CD14-positive monocyte (primary cell): ENCODE measurements at regions not wholly inside any gene's neighbourhood (a gene's known extent, or its start where the extent isn't known, plus 50 kb on each side); places are given as distances from the start of the nearest gene placed in this dataset.

Experiments used
- DNase-seq, 3 donors: peaks; one replicate each; pipeline ENCODE4 v3.0.0-alpha.2; 2011 to 2022
- H2AFZ ChIP-seq: 2 replicates; pipeline ENCODE4 v1.6.0; 2012; ENCODE audit warnings: mild to moderate bottlenecking, low read depth, low read length, inconsistent platforms; ENCODE audit not compliant: insufficient read depth, poor library complexity, severe bottlenecking
- H3K27ac ChIP-seq, 2 donors: 1 replicate in 1 of 2; 2 replicates in 1 of 2; pipeline ENCODE4 v1.5.1; 2012 to 2013; ENCODE audit warnings: low read length in 2 of 2, control low read depth in 1 of 2, inconsistent platforms in 1 of 2, low read depth in 1 of 2, mild to moderate bottlenecking in 1 of 2
- H3K27me3 ChIP-seq, 2 donors: one replicate each; pipeline versions ENCODE4 v1.6.0 to v1.6.1; 2011 to 2013; ENCODE audit warnings: low read length in 2 of 2; ENCODE audit not compliant: control insufficient read depth in 2 of 2, insufficient read depth in 2 of 2
- H3K36me3 ChIP-seq, 2 donors: replicated peaks in 1 of 2; 1 replicate in 1 of 2; 2 replicates in 1 of 2; pipeline versions ENCODE4 v1.5.1 to v1.6.1; 2012 to 2013; ENCODE audit warnings: low read length in 2 of 2, control low read depth in 1 of 2, inconsistent platforms in 1 of 2, mild to moderate bottlenecking in 1 of 2; ENCODE audit not compliant: insufficient read depth in 2 of 2, control insufficient read depth in 1 of 2
- H3K4me1 ChIP-seq, 2 donors: 1 replicate in 1 of 2; 2 replicates in 1 of 2; pipeline versions ENCODE4 v1.5.1 to v1.6.1; 2012 to 2013; ENCODE audit warnings: low read length in 2 of 2, control low read depth in 1 of 2, inconsistent platforms in 1 of 2, mild to moderate bottlenecking in 1 of 2, moderate library complexity in 1 of 2; ENCODE audit not compliant: insufficient read depth in 2 of 2, control insufficient read depth in 1 of 2
- H3K4me2 ChIP-seq: replicated peaks from 2 replicates; pipeline ENCODE3; 2012; ENCODE audit warnings: low read length, moderate library complexity, mild to moderate bottlenecking; ENCODE audit not compliant: poor library complexity, severe bottlenecking; ENCODE audit errors: extremely low read depth
- H3K4me3 ChIP-seq, 3 experiments: fragments of 200-600 bp in 1 of 3; sonication (generic) in 1 of 3; replicated peaks in 1 of 3; 1 replicate in 2 of 3; 2 replicates in 1 of 3; pipeline ENCODE4 v1.5.1; 2011 to 2013; ENCODE audit warnings: low read length in 3 of 3, mild to moderate bottlenecking in 3 of 3, control low read depth in 2 of 3, low read depth in 2 of 3, inconsistent platforms in 1 of 3, moderate library complexity in 1 of 3
- H3K79me2 ChIP-seq: 2 replicates; pipeline ENCODE4 v1.6.0; 2012; ENCODE audit warnings: mild to moderate bottlenecking, control low read depth, inconsistent platforms, low read length, moderate library complexity; ENCODE audit not compliant: insufficient read depth
- H3K9ac ChIP-seq: 2 replicates; pipeline ENCODE4 v1.6.0; 2017; ENCODE audit warnings: low read length, mild to moderate bottlenecking; ENCODE audit not compliant: insufficient read depth, poor library complexity, severe bottlenecking
- H3K9me3 ChIP-seq, 2 donors: replicated peaks in 1 of 2; 1 replicate in 1 of 2; 2 replicates in 1 of 2; pipeline versions ENCODE4 v1.5.1 to v1.6.1; 2012 to 2013; ENCODE audit warnings: low read length in 2 of 2, control low read depth in 1 of 2; ENCODE audit not compliant: control insufficient read depth in 1 of 2, insufficient read depth in 1 of 2
- H4K20me1 ChIP-seq: 2 replicates; pipeline ENCODE4 v1.6.0; 2012; ENCODE audit warnings: mild to moderate bottlenecking, low read length, control low read depth, moderate library complexity; ENCODE audit not compliant: insufficient read depth
- H3K27ac Mint-ChIP-seq, 7 donors: one replicate each; pipeline ENCODE4 v1.8.0; 2020; ENCODE audit warnings: mild to moderate bottlenecking in 7 of 7, mixed read lengths in 7 of 7, moderate library complexity in 6 of 7, inconsistent platforms in 2 of 7
- H3K27me3 Mint-ChIP-seq, 3 donors: one replicate each; pipeline ENCODE4 v1.8.0; 2021 to 2022; ENCODE audit warnings: low read depth in 3 of 3, mild to moderate bottlenecking in 3 of 3, mixed read lengths in 3 of 3, moderate library complexity in 3 of 3, inconsistent platforms in 1 of 3
- H3K36me3 Mint-ChIP-seq, 2 donors: one replicate each; pipeline ENCODE4 v1.8.0; 2020; ENCODE audit warnings: mixed read lengths in 2 of 2, inconsistent platforms in 1 of 2, mild to moderate bottlenecking in 1 of 2
- H3K4me1 Mint-ChIP-seq: one replicate; pipeline ENCODE4 v1.8.0; 2020; ENCODE audit warnings: mild to moderate bottlenecking, mixed read lengths
- H3K4me3 Mint-ChIP-seq, 2 donors: one replicate each; pipeline ENCODE4 v1.8.0; 2020; ENCODE audit warnings: mild to moderate bottlenecking in 2 of 2, mixed read lengths in 2 of 2, moderate library complexity in 1 of 2
- H3K9me3 Mint-ChIP-seq, 7 donors: one replicate each; pipeline ENCODE4 v1.8.0; 2020 to 2022; ENCODE audit warnings: mixed read lengths in 7 of 7, mild to moderate bottlenecking in 6 of 7, moderate library complexity in 6 of 7, inconsistent platforms in 2 of 7
- CTCF ChIP-seq: fragments of 200-600 bp; IDR thresholded peaks from one replicate; pipeline ENCODE4 v1.8.0; 2022; ENCODE audit warnings: antibody characterized with exemption, mild to moderate bottlenecking
- WGBS: methylation state at CpG from one replicate; pipeline ENCODE4 v1.1.5; 2013; ENCODE audit warnings: missing lambda C conversion rate; ENCODE audit not compliant: insufficient coverage; 5-methylcytosine and 5-hydroxymethylcytosine counted together
- intact Hi-C, 2 donors: fragments of 100-400 bp; cut with micrococcal nuclease; formaldehyde crosslinking; loops; one replicate each; pipeline versions ENCODE4 v1.15.0 to v1.15.1; 2023

GRCh38 chr5:33364406-33364805, 76.4 kb upstream of the TARS1 start:
- H3K27me3 ChIP-seq, result no peaks in the 10 kb centered on the region
- H3K27ac ChIP-seq, result no peak overlapping the region
- H3K4me1 ChIP-seq, result peaks cover 19 to 23% of the 10 kb centered on the region in 2 donors
- no peaks in the 10 kb centered on the region for H3K79me2 ChIP-seq
- H3K4me2 ChIP-seq, result peak overlapping the region; percentile 0
- no peaks in the 10 kb centered on the region for H3K36me3 ChIP-seq
- peak overlapping the region in 1 of 2 donors; percentile 68 for H3K4me3 Mint-ChIP-seq
- H3K9ac ChIP-seq, result no peak overlapping the region
- H3K27ac Mint-ChIP-seq, result peak overlapping the region in 3 of 7 donors; percentile 53 to 81 (median 57)
- H3K4me1 Mint-ChIP-seq, result peaks cover 47% of the 10 kb centered on the region
- no peaks in the 10 kb centered on the region for H3K36me3 Mint-ChIP-seq
- peak overlapping the region; percentile 33 for H2AFZ ChIP-seq
- H4K20me1 ChIP-seq, result no peaks in the 10 kb centered on the region
- WGBS, result no CpG with 5 or more reads among the region's 2 CpGs
- peaks cover 2 to 15% (median 5%) of the 10 kb centered on the region in 7 donors for H3K9me3 Mint-ChIP-seq
- peaks cover 0 to 1% (median 0%) of the 10 kb centered on the region in 3 donors for H3K27me3 Mint-ChIP-seq
- TF ChIP-seq CTCF, result no peak
- peaks cover 0 to 7% of the 10 kb centered on the region in 2 donors for H3K9me3 ChIP-seq
- peak overlapping the region in 1 of 3 experiments; percentile 12 for H3K4me3 ChIP-seq
- no peak for DNase-seq
- intact Hi-C loops, result no loop called here

GRCh38 chr5:33367416-33367815, 73.3 kb upstream of the TARS1 start:
- no peak overlapping the region for H3K27ac Mint-ChIP-seq
- intact Hi-C loops, result no loop called here
- H3K9me3 ChIP-seq, result no peaks in the 10 kb centered on the region
- H4K20me1 ChIP-seq, result no peaks in the 10 kb centered on the region
- no peak overlapping the region for H3K4me2 ChIP-seq
- peaks cover 19 to 23% of the 10 kb centered on the region in 2 donors for H3K4me1 ChIP-seq
- no peak overlapping the region for H3K4me3 Mint-ChIP-seq
- no peak overlapping the region for H2AFZ ChIP-seq
- H3K9ac ChIP-seq, result no peak overlapping the region
- H3K36me3 ChIP-seq, result no peaks in the 10 kb centered on the region
- no peak overlapping the region for H3K4me3 ChIP-seq
- no peaks in the 10 kb centered on the region for H3K79me2 ChIP-seq
- no peak overlapping the region for H3K27ac ChIP-seq
- no peaks in the 10 kb centered on the region for H3K36me3 Mint-ChIP-seq
- peaks cover 0 to 6% (median 1%) of the 10 kb centered on the region in 7 donors for H3K9me3 Mint-ChIP-seq
- WGBS, result 0% methylated on average over 2 of the region's 3 CpGs
- peaks cover 0 to 1% (median 0%) of the 10 kb centered on the region in 3 donors for H3K27me3 Mint-ChIP-seq
- no peaks in the 10 kb centered on the region for H3K27me3 ChIP-seq
- DNase-seq, result no peak
- peaks cover 46% of the 10 kb centered on the region for H3K4me1 Mint-ChIP-seq
- no peak for TF ChIP-seq CTCF
